Activated naive CD8-positive, alpha-beta T cell treated with anti-CD3 and anti-CD28 coated beads, Interleukin-2, amount 50 U/mL, for 24 hours (primary cell): ENCODE measurements at regions not wholly inside any gene's neighbourhood (a gene's known extent, or its start where the extent isn't known, plus 50 kb on each side); places are given as distances from the start of the nearest gene placed in this dataset.

Experiments used
- ATAC-seq: fragments of 150-1000 bp; cut with Tn5 transposase; one replicate; pipeline ENCODE4 v1.10.0; 2021
- DNase-seq: peaks from one replicate; pipeline ENCODE4 v3.0.0; 2021
- H3K27ac Mint-ChIP-seq: one replicate; pipeline ENCODE4 v1.8.0; 2021; ENCODE audit warnings: mild to moderate bottlenecking, mixed read lengths
- H3K27me3 Mint-ChIP-seq: one replicate; pipeline ENCODE4 v1.8.0; 2021; ENCODE audit warnings: mixed read lengths
- H3K36me3 Mint-ChIP-seq: one replicate; pipeline ENCODE4 v1.8.0; 2021; ENCODE audit warnings: low read depth, mixed read lengths
- H3K4me1 Mint-ChIP-seq: one replicate; pipeline ENCODE4 v1.8.0; 2021; ENCODE audit warnings: mixed read lengths
- H3K4me3 Mint-ChIP-seq: one replicate; pipeline ENCODE4 v1.8.0; 2021; ENCODE audit warnings: mild to moderate bottlenecking, moderate library complexity, mixed read lengths
- H3K9me3 Mint-ChIP-seq: one replicate; pipeline ENCODE4 v1.8.0; 2021; ENCODE audit warnings: mixed read lengths

GRCh38 chr6:140548366-140548765, 1173.9 kb upstream of the CITED2 start:
- Mint-ChIP-seq H3K27ac (no peak overlapping the region), H3K27me3 (no peaks in the 10 kb centered on the region)
- DNase-seq = no peak

GRCh38 chr6:140546640-140547039, 1172.2 kb upstream of the CITED2 start:
- H3K4me1 Mint-ChIP-seq = no peaks in the 10 kb centered on the region
- H3K4me3 Mint-ChIP-seq = no peak overlapping the region
- H3K27me3 Mint-ChIP-seq = no peaks in the 10 kb centered on the region
- ATAC-seq (no peak), DNase-seq (no peak)
- no peaks in the 10 kb centered on the region for H3K9me3 Mint-ChIP-seq
- H3K36me3 Mint-ChIP-seq = no peaks in the 10 kb centered on the region
- H3K27ac Mint-ChIP-seq = no peak overlapping the region

More at GRCh38 chr6:140548366-140548765, 1173.9 kb upstream of the CITED2 start:
- no peaks in the 10 kb centered on the region for H3K9me3 Mint-ChIP-seq
- H3K36me3 Mint-ChIP-seq = no peaks in the 10 kb centered on the region
- H3K4me3 Mint-ChIP-seq = no peak overlapping the region
- no peak for ATAC-seq
- H3K4me1 Mint-ChIP-seq = no peaks in the 10 kb centered on the region

- Mint-ChIP-seq H3K27ac (no peak overlapping the region), H3K27me3 (no peaks in the 10 kb centered on the region), H3K36me3 (no peaks in the 10 kb centered on the region), H3K4me3 (no peak overlapping the region), H3K4me1 (no peaks in the 10 kb centered on the region), H3K9me3 (no peaks in the 10 kb centered on the region)
- ATAC-seq (no peak), DNase-seq (no peak)
Measured at GRCh38 chr6:140544431-140544830, 1170.0 kb upstream of the CITED2 start.

- ATAC-seq (no peak), DNase-seq (no peak)
- H3K4me1 Mint-ChIP-seq = no peaks in the 10 kb centered on the region
- no peaks in the 10 kb centered on the region for H3K9me3 Mint-ChIP-seq
- no peak overlapping the region for H3K27ac Mint-ChIP-seq
- no peaks in the 10 kb centered on the region for H3K27me3 Mint-ChIP-seq
- H3K36me3 Mint-ChIP-seq = no peaks in the 10 kb centered on the region
- H3K4me3 Mint-ChIP-seq = no peak overlapping the region
Measured at GRCh38 chr6:140542863-140543262, 1168.4 kb upstream of the CITED2 start.

- no peak overlapping the region for H3K27ac Mint-ChIP-seq
- no peaks in the 10 kb centered on the region for H3K27me3 Mint-ChIP-seq
- ATAC-seq = no peak
- no peaks in the 10 kb centered on the region for H3K36me3 Mint-ChIP-seq
- no peak for DNase-seq
- H3K4me1 Mint-ChIP-seq = no peaks in the 10 kb centered on the region
- H3K9me3 Mint-ChIP-seq = no peaks in the 10 kb centered on the region
- H3K4me3 Mint-ChIP-seq = no peak overlapping the region
Measured at GRCh38 chr6:140541288-140541687, 1166.8 kb upstream of the CITED2 start.

- Mint-ChIP-seq H3K27me3 (no peaks in the 10 kb centered on the region), H3K4me3 (no peak overlapping the region), H3K36me3 (no peaks in the 10 kb centered on the region), H3K9me3 (no peaks in the 10 kb centered on the region), H3K27ac (no peak overlapping the region), H3K4me1 (no peaks in the 10 kb centered on the region)
- no peak for ATAC-seq
- DNase-seq = no peak
Measured at GRCh38 chr6:140540743-140541142, 1166.3 kb upstream of the CITED2 start.

- no peaks in the 10 kb centered on the region for H3K27me3 Mint-ChIP-seq
- no peaks in the 10 kb centered on the region for H3K4me1 Mint-ChIP-seq
- DNase-seq = no peak
- no peaks in the 10 kb centered on the region for H3K9me3 Mint-ChIP-seq
- no peak overlapping the region for H3K4me3 Mint-ChIP-seq
- no peak for ATAC-seq
- H3K36me3 Mint-ChIP-seq = no peaks in the 10 kb centered on the region
- no peak overlapping the region for H3K27ac Mint-ChIP-seq
Measured at GRCh38 chr6:140538926-140539325, 1164.5 kb upstream of the CITED2 start.

- no peaks in the 10 kb centered on the region for H3K27me3 Mint-ChIP-seq
- no peak overlapping the region for H3K27ac Mint-ChIP-seq
- H3K4me3 Mint-ChIP-seq = no peak overlapping the region
- H3K9me3 Mint-ChIP-seq = no peaks in the 10 kb centered on the region
- DNase-seq (no peak), ATAC-seq (no peak)
- no peaks in the 10 kb centered on the region for H3K4me1 Mint-ChIP-seq
- no peaks in the 10 kb centered on the region for H3K36me3 Mint-ChIP-seq
Measured at GRCh38 chr6:140537834-140538705, 1163.6 kb upstream of the CITED2 start.

GRCh38 chr6:140537211-140537610, 1162.8 kb upstream of the CITED2 start:
- DNase-seq (no peak), ATAC-seq (no peak)
- Mint-ChIP-seq H3K9me3 (no peaks in the 10 kb centered on the region), H3K27me3 (peaks cover 2% of the 10 kb centered on the region), H3K4me1 (no peaks in the 10 kb centered on the region), H3K36me3 (no peaks in the 10 kb centered on the region), H3K27ac (no peak overlapping the region), H3K4me3 (no peak overlapping the region)

- Mint-ChIP-seq H3K36me3 (no peaks in the 10 kb centered on the region), H3K9me3 (no peaks in the 10 kb centered on the region), H3K27ac (no peak overlapping the region), H3K4me1 (no peaks in the 10 kb centered on the region), H3K4me3 (no peak overlapping the region), H3K27me3 (peaks cover 3% of the 10 kb centered on the region)
- ATAC-seq = no peak
- no peak for DNase-seq
Measured at GRCh38 chr6:140535511-140535910, 1161.1 kb upstream of the CITED2 start.

- no peak for DNase-seq
- Mint-ChIP-seq H3K4me1 (no peaks in the 10 kb centered on the region), H3K27me3 (peaks cover 3% of the 10 kb centered on the region), H3K4me3 (no peak overlapping the region), H3K36me3 (no peaks in the 10 kb centered on the region), H3K27ac (no peak overlapping the region), H3K9me3 (no peaks in the 10 kb centered on the region)
- no peak for ATAC-seq
Measured at GRCh38 chr6:140533526-140533925, 1159.1 kb upstream of the CITED2 start.

- no peak overlapping the region for H3K4me3 Mint-ChIP-seq
- H3K36me3 Mint-ChIP-seq = no peaks in the 10 kb centered on the region
- DNase-seq (no peak), ATAC-seq (no peak)
- H3K27ac Mint-ChIP-seq = no peak overlapping the region
- no peaks in the 10 kb centered on the region for H3K4me1 Mint-ChIP-seq
- peaks cover 3% of the 10 kb centered on the region for H3K27me3 Mint-ChIP-seq
- no peaks in the 10 kb centered on the region for H3K9me3 Mint-ChIP-seq
Measured at GRCh38 chr6:140504776-140505175, 1130.3 kb upstream of the CITED2 start.

GRCh38 chr6:140500849-140501248, 1126.4 kb upstream of the CITED2 start:
- Mint-ChIP-seq H3K27me3 (peaks cover 3% of the 10 kb centered on the region), H3K4me3 (no peak overlapping the region), H3K27ac (no peak overlapping the region), H3K4me1 (no peaks in the 10 kb centered on the region), H3K9me3 (no peaks in the 10 kb centered on the region), H3K36me3 (no peaks in the 10 kb centered on the region)
- DNase-seq (no peak), ATAC-seq (no peak)

- Mint-ChIP-seq H3K36me3 (no peaks in the 10 kb centered on the region), H3K27ac (no peak overlapping the region), H3K4me1 (no peaks in the 10 kb centered on the region), H3K27me3 (peaks cover 3% of the 10 kb centered on the region), H3K4me3 (no peak overlapping the region), H3K9me3 (no peaks in the 10 kb centered on the region)
- no peak for ATAC-seq
- DNase-seq = no peak
Measured at GRCh38 chr6:140499607-140500006, 1125.2 kb upstream of the CITED2 start.

GRCh38 chr6:140494321-140495108, 1120.1 kb upstream of the CITED2 start:
- ATAC-seq (no peak), DNase-seq (no peak)
- Mint-ChIP-seq H3K9me3 (no peaks in the 10 kb centered on the region), H3K36me3 (no peaks in the 10 kb centered on the region), H3K4me1 (no peaks in the 10 kb centered on the region), H3K27me3 (no peaks in the 10 kb centered on the region), H3K4me3 (no peak overlapping the region), H3K27ac (no peak overlapping the region)
